Panc1 (cell line): ENCODE measurements at regions not wholly inside any gene's neighbourhood (a gene's known extent, or its start where the extent isn't known, plus 50 kb on each side); places are given as distances from the start of the nearest gene placed in this dataset.

Experiments used
- ATAC-seq: fragments of 200-7000 bp; cut with Tn5 transposase; 2 replicates; pipeline ENCODE4 v1.9.1; 2020; ENCODE audit warnings: mild to moderate bottlenecking, moderate library complexity
- BruUV-seq: library from RNA; stranded (reverse); fragments of 400-500 nt; replicated peaks from 2 replicates; lab custom pipeline; 2021; lab: Mats Ljungman, UMichigan
- CTCF ChIA-PET: fragments of 300-600 bp; sonication (Branson Sonifier 250); formaldehyde crosslinking; loops from one replicate; lab custom pipeline; 2022; ENCODE audit warnings: antibody characterized with exemption; lab: Charles Lee
- POLR2A ChIA-PET: fragments of 300-600 bp; sonication (Branson Sonifier 250); formaldehyde crosslinking; loops from one replicate; lab custom pipeline; 2022; ENCODE audit warnings: antibody characterized with exemption; lab: Charles Lee
- DNase-seq: peaks from one replicate; pipeline ENCODE4 v3.0.0-alpha.2; 2010; ENCODE audit warnings: low read depth, low spot score
- H3K27ac ChIP-seq: 2 replicates; pipeline ENCODE4 v1.5.1; 2011; ENCODE audit warnings: mild to moderate bottlenecking, low read length, inconsistent platforms
- H3K27me3 ChIP-seq: fragments of 200-500 bp; sonication (Bioruptor generic); 2 replicates; pipeline ENCODE4 v1.6.0; 2014; ENCODE audit warnings: low read length, inconsistent platforms; ENCODE audit not compliant: control insufficient read depth, insufficient read depth
- H3K36me3 ChIP-seq: fragments of 200-500 bp; sonication (Bioruptor generic); 2 replicates; pipeline ENCODE4 v1.5.1; 2014; ENCODE audit warnings: inconsistent platforms, mild to moderate bottlenecking, low read length, moderate library complexity; ENCODE audit not compliant: control insufficient read depth, insufficient read depth
- H3K4me1 ChIP-seq: 2 replicates; pipeline ENCODE4 v1.5.1; 2011; ENCODE audit warnings: inconsistent platforms, mild to moderate bottlenecking, low read length, moderate library complexity; ENCODE audit not compliant: control insufficient read depth, insufficient read depth
- H3K4me3 ChIP-seq, 2 experiments: 2 replicates each; pipeline ENCODE4 v1.5.1; 2011 to 2012; ENCODE audit warnings: low read depth in 2 of 2, low read length in 2 of 2, mild to moderate bottlenecking in 2 of 2, inconsistent platforms in 1 of 2, moderate library complexity in 1 of 2
- H3K9me3 ChIP-seq: fragments of 200-500 bp; sonication (Bioruptor generic); 2 replicates; pipeline ENCODE4 v1.5.1; 2014; ENCODE audit warnings: low read depth, mild to moderate bottlenecking, inconsistent platforms, low read length, moderate library complexity; ENCODE audit not compliant: control insufficient read depth, insufficient read depth
- POLR2AphosphoS5 ChIP-seq: IDR thresholded peaks from 2 replicates; pipeline ENCODE4 v1.6.1; 2012; ENCODE audit warnings: mild to moderate bottlenecking, low read depth, low read length, moderate library complexity
- SIN3A ChIP-seq: IDR thresholded peaks from 2 replicates; pipeline ENCODE4 v1.6.1; 2012; ENCODE audit warnings: low read depth, mild to moderate bottlenecking, low read length, moderate library complexity, borderline replicate concordance; ENCODE audit not compliant: insufficient read depth
- TCF7L2 ChIP-seq: IDR thresholded peaks from 2 replicates; pipeline ENCODE4 v1.6.1; 2011; ENCODE audit warnings: mild to moderate bottlenecking, low read depth, low read length, inconsistent platforms
- in situ Hi-C: cut with HindIII; loops from 2 replicates; pipeline ENCODE4 v1.10.0; 2016; ENCODE audit warnings: low sequenced_read_pairs, low pct_unique_long_range_greater_than_20kb
- intact Hi-C: fragments of 100-400 bp; cut with micrococcal nuclease; formaldehyde crosslinking; loops from one replicate; pipeline ENCODE4 v1.10.0; 2022; ENCODE audit not compliant: unreplicated experiment
- TF ChIP-seq, protein P1 (sequence below): fragments of 450-650 bp; IDR thresholded peaks from 2 replicates; pipeline ENCODE4 v1.5.1; 2017; ENCODE audit warnings: mild to moderate bottlenecking
- TF ChIP-seq, protein P2 (sequence below), 2 experiments: IDR thresholded peaks; 2 replicates each; pipeline ENCODE4 v1.6.1; 2011 to 2012; ENCODE audit warnings: low read depth in 2 of 2, control low read depth in 1 of 2, low read length in 1 of 2, mild to moderate bottlenecking in 1 of 2, moderate library complexity in 1 of 2; ENCODE audit not compliant: insufficient read depth in 1 of 2

DNA sequence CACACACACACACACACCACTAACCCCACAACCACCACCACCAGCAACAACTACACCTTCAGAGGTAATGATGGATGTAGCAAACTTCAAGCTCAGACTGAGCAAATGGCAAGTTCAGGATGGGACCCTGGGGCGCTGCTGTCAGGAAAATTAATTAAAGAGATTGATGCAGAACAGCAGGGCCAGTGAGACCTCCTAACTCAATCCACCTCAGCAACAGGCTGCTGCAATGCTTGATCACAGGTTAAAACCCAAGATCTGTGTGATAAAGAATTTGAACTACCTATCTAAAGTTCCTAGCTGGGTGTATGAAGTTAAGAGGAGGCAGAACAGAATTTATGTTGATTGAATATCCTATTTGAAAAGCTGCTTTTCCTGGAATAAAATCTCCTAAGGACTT lies 140.3 kb upstream of the FER start:
- Histone ChIP-seq H3K27me3 (0 out of 2 replicates have a peak, but pooled peaks cover 3% of the 10 kb centered on the region), H3K4me1 (no peaks in the 10 kb centered on the region), H3K27ac (no peak overlapping the region), H3K36me3 (no peaks in the 10 kb centered on the region), H3K4me3 (no peak overlapping the region), H3K9me3 (no peaks in the 10 kb centered on the region)
- no TSS peak for BruUV-seq
- ChIA-PET POLR2A (no interaction called here), CTCF (no interaction called here)
- TF ChIP-seq SIN3A (no peak), POLR2AphosphoS5 (no peak), TCF7L2 (no peak)
- TF ChIP-seq, protein P1, sequence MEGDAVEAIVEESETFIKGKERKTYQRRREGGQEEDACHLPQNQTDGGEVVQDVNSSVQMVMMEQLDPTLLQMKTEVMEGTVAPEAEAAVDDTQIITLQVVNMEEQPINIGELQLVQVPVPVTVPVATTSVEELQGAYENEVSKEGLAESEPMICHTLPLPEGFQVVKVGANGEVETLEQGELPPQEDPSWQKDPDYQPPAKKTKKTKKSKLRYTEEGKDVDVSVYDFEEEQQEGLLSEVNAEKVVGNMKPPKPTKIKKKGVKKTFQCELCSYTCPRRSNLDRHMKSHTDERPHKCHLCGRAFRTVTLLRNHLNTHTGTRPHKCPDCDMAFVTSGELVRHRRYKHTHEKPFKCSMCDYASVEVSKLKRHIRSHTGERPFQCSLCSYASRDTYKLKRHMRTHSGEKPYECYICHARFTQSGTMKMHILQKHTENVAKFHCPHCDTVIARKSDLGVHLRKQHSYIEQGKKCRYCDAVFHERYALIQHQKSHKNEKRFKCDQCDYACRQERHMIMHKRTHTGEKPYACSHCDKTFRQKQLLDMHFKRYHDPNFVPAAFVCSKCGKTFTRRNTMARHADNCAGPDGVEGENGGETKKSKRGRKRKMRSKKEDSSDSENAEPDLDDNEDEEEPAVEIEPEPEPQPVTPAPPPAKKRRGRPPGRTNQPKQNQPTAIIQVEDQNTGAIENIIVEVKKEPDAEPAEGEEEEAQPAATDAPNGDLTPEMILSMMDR: no peak
- TF ChIP-seq, protein P2, sequence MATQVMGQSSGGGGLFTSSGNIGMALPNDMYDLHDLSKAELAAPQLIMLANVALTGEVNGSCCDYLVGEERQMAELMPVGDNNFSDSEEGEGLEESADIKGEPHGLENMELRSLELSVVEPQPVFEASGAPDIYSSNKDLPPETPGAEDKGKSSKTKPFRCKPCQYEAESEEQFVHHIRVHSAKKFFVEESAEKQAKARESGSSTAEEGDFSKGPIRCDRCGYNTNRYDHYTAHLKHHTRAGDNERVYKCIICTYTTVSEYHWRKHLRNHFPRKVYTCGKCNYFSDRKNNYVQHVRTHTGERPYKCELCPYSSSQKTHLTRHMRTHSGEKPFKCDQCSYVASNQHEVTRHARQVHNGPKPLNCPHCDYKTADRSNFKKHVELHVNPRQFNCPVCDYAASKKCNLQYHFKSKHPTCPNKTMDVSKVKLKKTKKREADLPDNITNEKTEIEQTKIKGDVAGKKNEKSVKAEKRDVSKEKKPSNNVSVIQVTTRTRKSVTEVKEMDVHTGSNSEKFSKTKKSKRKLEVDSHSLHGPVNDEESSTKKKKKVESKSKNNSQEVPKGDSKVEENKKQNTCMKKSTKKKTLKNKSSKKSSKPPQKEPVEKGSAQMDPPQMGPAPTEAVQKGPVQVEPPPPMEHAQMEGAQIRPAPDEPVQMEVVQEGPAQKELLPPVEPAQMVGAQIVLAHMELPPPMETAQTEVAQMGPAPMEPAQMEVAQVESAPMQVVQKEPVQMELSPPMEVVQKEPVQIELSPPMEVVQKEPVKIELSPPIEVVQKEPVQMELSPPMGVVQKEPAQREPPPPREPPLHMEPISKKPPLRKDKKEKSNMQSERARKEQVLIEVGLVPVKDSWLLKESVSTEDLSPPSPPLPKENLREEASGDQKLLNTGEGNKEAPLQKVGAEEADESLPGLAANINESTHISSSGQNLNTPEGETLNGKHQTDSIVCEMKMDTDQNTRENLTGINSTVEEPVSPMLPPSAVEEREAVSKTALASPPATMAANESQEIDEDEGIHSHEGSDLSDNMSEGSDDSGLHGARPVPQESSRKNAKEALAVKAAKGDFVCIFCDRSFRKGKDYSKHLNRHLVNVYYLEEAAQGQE (IDR thresholded peaks at IDR 0.05; ENCODE audit: insufficient read depth in 1 of 2, low read depth in 2 of 2, low read length in 1 of 2): no peak
- ATAC-seq (no peak), DNase-seq (no peak)
- intact Hi-C loops: no loop called here
- in situ Hi-C loops: no loop called here

DNA sequence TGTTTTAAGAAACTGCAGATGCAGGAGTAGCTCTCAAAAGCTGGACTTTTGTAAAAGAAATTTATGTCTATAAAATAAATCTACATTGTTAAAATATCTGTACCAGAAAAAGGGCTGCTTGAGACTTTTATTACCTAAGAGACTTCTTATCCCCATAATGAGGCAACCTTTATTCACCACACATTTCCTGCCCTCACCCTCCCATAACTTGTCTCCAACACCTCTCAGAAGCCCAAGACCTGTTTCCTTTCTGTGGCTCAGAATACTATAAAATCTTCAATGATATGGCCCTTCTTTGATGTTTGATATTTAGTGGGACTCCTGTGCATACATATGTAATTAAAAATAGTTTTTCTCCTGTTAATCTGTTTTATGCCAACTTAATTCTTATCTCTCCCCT lies 141.5 kb upstream of the FER start:
- H3K4me1 ChIP-seq: no peaks in the 10 kb centered on the region
- H3K36me3 ChIP-seq: no peaks in the 10 kb centered on the region
- in situ Hi-C loops: no loop called here
- no peak for TF ChIP-seq TCF7L2
- TF ChIP-seq, protein P1: no peak
- TF ChIP-seq, protein P2 (IDR thresholded peaks at IDR 0.05; ENCODE audit: insufficient read depth in 1 of 2, low read depth in 2 of 2, low read length in 1 of 2): no peak
- no peak for TF ChIP-seq SIN3A
- no peak for TF ChIP-seq POLR2AphosphoS5
- no TSS peak for BruUV-seq
- intact Hi-C loops: no loop called here
- ATAC-seq (no peak), DNase-seq (no peak)
- no peak overlapping the region for H3K4me3 ChIP-seq
- ChIA-PET CTCF (no interaction called here), POLR2A (no interaction called here)
- no peaks in the 10 kb centered on the region for H3K9me3 ChIP-seq
- no peak overlapping the region for H3K27ac ChIP-seq
- H3K27me3 ChIP-seq: 0 out of 2 replicates have a peak, but pooled peaks cover 3% of the 10 kb centered on the region
